Adrenal gland (tissue), 5 donors: ENCODE measurements at regions not wholly inside any gene's neighbourhood (a gene's known extent, or its start where the extent isn't known, plus 50 kb on each side); places are given as distances from the start of the nearest gene placed in this dataset.
"Not testable (repeated sequence)": the region's sequence is repeated elsewhere in the genome, so short reads cannot be mapped to it uniquely, and the experiment has no call there.

Experiments
- POLR2A ChIP-seq, 2 donors: fragments of 450-650 bp; IDR thresholded peaks; one replicate each; pipeline ENCODE4 v1.6.1; 2017; ENCODE audit warnings: antibody characterized with exemption in 2 of 2, mild to moderate bottlenecking in 2 of 2, moderate library complexity in 1 of 2
- TF ChIP-seq, protein P1 (sequence below), 6 experiments: fragments of 450-650 bp in 4 of 6; fragments of 200-600 bp in 2 of 6; sonication (generic) in 1 of 6; IDR thresholded peaks; 1 replicate in 5 of 6; 2 replicates in 1 of 6; pipeline versions ENCODE4 v1.5.1 to v1.8.0; 2016 to 2021; ENCODE audit warnings: antibody characterized with exemption in 6 of 6, mild to moderate bottlenecking in 2 of 6, moderate library complexity in 1 of 6
- donor health status: DM: no; HTN: no; CAD: no.

DNA sequence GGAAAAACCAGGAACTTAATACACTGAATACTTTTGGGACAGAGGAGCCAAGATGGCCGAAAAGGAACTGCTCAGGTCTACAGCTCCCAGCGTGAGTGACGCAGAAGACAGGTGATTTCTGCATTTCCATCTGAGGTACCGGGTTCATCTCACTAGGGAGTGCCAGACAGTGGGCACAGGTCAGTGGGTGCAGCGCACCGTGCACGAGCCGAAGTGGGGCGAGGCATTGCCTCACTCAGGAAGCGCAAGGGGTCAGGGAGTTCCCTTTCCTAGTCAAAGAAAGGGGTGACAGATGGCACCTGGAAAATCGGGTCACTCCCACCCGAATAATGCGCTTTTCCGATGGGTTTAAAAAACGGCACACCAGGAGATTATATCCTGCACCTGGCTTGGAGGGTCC is 605.4 kb downstream of the DTWD2 start:
- TF ChIP-seq, protein P1, sequence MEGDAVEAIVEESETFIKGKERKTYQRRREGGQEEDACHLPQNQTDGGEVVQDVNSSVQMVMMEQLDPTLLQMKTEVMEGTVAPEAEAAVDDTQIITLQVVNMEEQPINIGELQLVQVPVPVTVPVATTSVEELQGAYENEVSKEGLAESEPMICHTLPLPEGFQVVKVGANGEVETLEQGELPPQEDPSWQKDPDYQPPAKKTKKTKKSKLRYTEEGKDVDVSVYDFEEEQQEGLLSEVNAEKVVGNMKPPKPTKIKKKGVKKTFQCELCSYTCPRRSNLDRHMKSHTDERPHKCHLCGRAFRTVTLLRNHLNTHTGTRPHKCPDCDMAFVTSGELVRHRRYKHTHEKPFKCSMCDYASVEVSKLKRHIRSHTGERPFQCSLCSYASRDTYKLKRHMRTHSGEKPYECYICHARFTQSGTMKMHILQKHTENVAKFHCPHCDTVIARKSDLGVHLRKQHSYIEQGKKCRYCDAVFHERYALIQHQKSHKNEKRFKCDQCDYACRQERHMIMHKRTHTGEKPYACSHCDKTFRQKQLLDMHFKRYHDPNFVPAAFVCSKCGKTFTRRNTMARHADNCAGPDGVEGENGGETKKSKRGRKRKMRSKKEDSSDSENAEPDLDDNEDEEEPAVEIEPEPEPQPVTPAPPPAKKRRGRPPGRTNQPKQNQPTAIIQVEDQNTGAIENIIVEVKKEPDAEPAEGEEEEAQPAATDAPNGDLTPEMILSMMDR (IDR thresholded peaks at IDR 0.05), result not testable (repeated sequence)
- not testable (repeated sequence) for TF ChIP-seq POLR2A (IDR thresholded peaks at IDR 0.05)
